ENCODE measurements at regions not wholly inside any gene's neighbourhood (a gene's known extent, or its start where the extent isn't known, plus 50 kb on each side); places are given as distances from the start of the nearest gene placed in this dataset.

GRCh38 chr6:137709424-137710236 lies 157.4 kb upstream of the TNFAIP3 start (continued):
- TF ChIP-seq MYC (IDR thresholded peaks at IDR 0.05; ENCODE audit: insufficient read depth, insufficient read length, insufficient replicate concordance, low read length, severe bottlenecking): no peak
- no peak for TF ChIP-seq PAX5 (IDR thresholded peaks at IDR 0.05; ENCODE audit: borderline replicate concordance, low read depth, low read length)
- peak; percentile 57; the same call in 1 of the 2 replicates for TF ChIP-seq NFIC (IDR thresholded peaks at IDR 0.05; ENCODE audit: low read depth, low read length)
- no peak for TF ChIP-seq ATF7 (IDR thresholded peaks at IDR 0.05; ENCODE audit: low read depth)

GRCh38 chr6:137711972-137712371 lies 155.1 kb upstream of the TNFAIP3 start:
- SMC1A ChIA-PET (ENCODE audit: uncharacterized antibody, unreplicated experiment): interaction anchor here (0.7 to 6.6 kb wide), 18 partner anchors 11 to 284 kb away, joined by 3 to 117 read pairs (median 4); partner anchors contain the start of gene TNFAIP3
- no peak overlapping the region for H2AFZ ChIP-seq (ENCODE audit: control insufficient read depth, low read depth, low read length)
- BruUV-seq (replicated peaks): no TSS peak
- RAD21 ChIA-PET (ENCODE audit: unreplicated experiment): interaction anchor here (0.8 to 1.5 kb wide), 6 partner anchors 11 to 295 kb away, joined by 3 to 8 read pairs (median 4); partner anchors contain the start of gene TNFAIP3
- H3K27me3 ChIP-seq (replicated peaks in 1 of 2; ENCODE audit: control insufficient read depth in 2 of 2, insufficient read depth in 2 of 2, low read length in 1 of 2): no peaks in the 10 kb centered on the region
- DNase-seq (ENCODE audit: low read depth, low spot score) (no peak), FAIRE-seq (no peak), ATAC-seq (no peak)
- no peaks in the 10 kb centered on the region for H3K36me3 ChIP-seq (ENCODE audit: control insufficient read depth in 2 of 2, insufficient read depth in 2 of 2, low read length in 1 of 2)
- peaks cover 2% of the 10 kb centered on the region; the same call in 2 of the 3 replicates for H3K9me3 ChIP-seq (replicated peaks; ENCODE audit: control insufficient read depth, insufficient read depth, low read length)
- H3K79me2 ChIP-seq (ENCODE audit: control insufficient read depth, insufficient read depth, low read length): peaks cover 4% of the 10 kb centered on the region
- 94% methylated on average over 1 of the region's 1 CpG for WGBS (ENCODE audit: insufficient coverage, insufficient replicate concordance, low lambda C conversion rate, missing lambda C conversion rate)
- POLR2A ChIA-PET: interaction anchor here (0.7 to 0.9 kb wide), 2 partner anchors 21 to 38 kb away, joined by 3 read pairs; no protein-coding TSS in a partner anchor
- H4K20me1 ChIP-seq (ENCODE audit: control insufficient read depth, insufficient read depth): no peaks in the 10 kb centered on the region
- H3K4me2 ChIP-seq (ENCODE audit: control insufficient read depth, insufficient read depth): no peak overlapping the region
- no peak overlapping the region for H3K27ac ChIP-seq (ENCODE audit: control insufficient read depth, insufficient read depth)
- peaks cover 24% of the 10 kb centered on the region for H3K4me1 ChIP-seq (ENCODE audit: control insufficient read depth, insufficient read depth, low read length)
- no peak overlapping the region for H3K4me3 ChIP-seq
- CTCF ChIA-PET: interaction anchor here (1.1 to 1.8 kb wide), 5 partner anchors 43 to 233 kb away, joined by 3 to 11 read pairs (median 4); no protein-coding TSS in a partner anchor
- intact Hi-C loops (cut with micrococcal nuclease; ENCODE audit: unreplicated experiment): no loop called here
- no peak overlapping the region for H3K9ac ChIP-seq (ENCODE audit: control insufficient read depth, insufficient read depth, low read length)
- in situ Hi-C loops (cut with MboI): no loop called here
- TF ChIP-seq MTA2 (IDR thresholded peaks at IDR 0.05; ENCODE audit: low read depth) (peak; percentile 61), ZNF217 (IDR thresholded peaks at IDR 0.05) (no peak), SMC3 (IDR thresholded peaks at IDR 0.05; ENCODE audit: borderline replicate concordance, low read length) (no peak), ZNF687 (IDR thresholded peaks at IDR 0.05) (no peak), JUNB (IDR thresholded peaks at IDR 0.05) (peak; percentile 31; the same call in 1 of the 2 replicates), RELB (IDR thresholded peaks at IDR 0.05; ENCODE audit: low read depth) (peak; percentile 42; the same call in 1 of the 2 replicates), EP300 (IDR thresholded peaks at IDR 0.05; ENCODE audit: borderline replicate concordance in 1 of 2, control insufficient read depth in 1 of 2, low read depth in 2 of 2, low read length in 2 of 2) (no peak), ZNF384 (IDR thresholded peaks at IDR 0.05; ENCODE audit: borderline replicate concordance, low read depth, low read length) (no peak), IKZF2 (IDR thresholded peaks at IDR 0.05) (peak; percentile 83 to 86), IKZF1 (conservative IDR thresholded peaks at IDR 0.05) (peak; percentile 75), RB1 (IDR thresholded peaks at IDR 0.05; ENCODE audit: borderline replicate concordance) (no peak), NRF1 (conservative IDR thresholded peaks at IDR 0.05; ENCODE audit: low read depth, low read length) (no peak), GATAD2B (conservative IDR thresholded peaks at IDR 0.05; ENCODE audit: low read depth) (0 out of 2 replicates have a peak, but pooled peaks have one; percentile 26)
